Stimulated activated naive CD8-positive, alpha-beta T cell treated with anti-CD3 and anti-CD28 coated beads, Interleukin-15, Interleukin-2, amounts not matched to agents 100 ng/mL and 50 ng/mL, for 24 hours (primary cell): ENCODE measurements at regions not wholly inside any gene's neighbourhood (a gene's known extent, or its start where the extent isn't known, plus 50 kb on each side); places are given as distances from the start of the nearest gene placed in this dataset.
A peak's percentile ranks its signal among the peaks of the same experiment; 100 is the strongest.

ENCODE experiments used
- H3K27ac Mint-ChIP-seq: one replicate; pipeline ENCODE4 v1.8.0; 2021; ENCODE audit warnings: mild to moderate bottlenecking, mixed read lengths
- H3K27me3 Mint-ChIP-seq: one replicate; pipeline ENCODE4 v1.8.0; 2021; ENCODE audit warnings: mixed read lengths
- H3K36me3 Mint-ChIP-seq: one replicate; pipeline ENCODE4 v1.8.0; 2021; ENCODE audit warnings: low read depth, mixed read lengths
- H3K4me1 Mint-ChIP-seq: one replicate; pipeline ENCODE4 v1.8.0; 2021; ENCODE audit warnings: low read depth, mixed read lengths
- H3K4me3 Mint-ChIP-seq: one replicate; pipeline ENCODE4 v1.8.0; 2021; ENCODE audit warnings: mild to moderate bottlenecking, mixed read lengths
- H3K9me3 Mint-ChIP-seq: one replicate; pipeline ENCODE4 v1.8.0; 2021; ENCODE audit warnings: mixed read lengths

DNA sequence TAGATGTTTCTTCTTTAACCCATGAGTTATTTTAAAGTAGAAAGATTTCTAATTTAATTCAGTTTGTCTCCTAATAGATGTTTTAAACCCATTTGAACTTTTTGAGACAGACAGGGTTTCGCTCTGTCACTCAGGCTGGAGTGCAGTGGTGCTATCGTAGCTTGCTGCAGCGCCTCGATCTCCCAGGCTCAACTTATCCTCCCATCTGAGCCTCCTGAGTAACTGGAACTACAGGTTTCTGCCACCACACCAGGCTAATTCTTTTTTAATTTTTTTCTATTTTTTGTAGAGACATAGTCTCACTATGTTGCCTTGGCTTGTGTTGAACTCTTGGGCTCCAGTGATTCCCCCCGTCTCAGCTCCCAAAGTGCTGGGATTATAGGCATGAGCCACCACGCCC is 53.0 kb upstream of the RAB18 start:
- H3K36me3 Mint-ChIP-seq: no peaks in the 10 kb centered on the region
- H3K4me3 Mint-ChIP-seq: no peak overlapping the region
- peaks cover 6% of the 10 kb centered on the region for H3K4me1 Mint-ChIP-seq
- no peak overlapping the region for H3K27ac Mint-ChIP-seq
- H3K9me3 Mint-ChIP-seq: no peaks in the 10 kb centered on the region
- H3K27me3 Mint-ChIP-seq: no peaks in the 10 kb centered on the region

- no peak overlapping the region for H3K4me3 Mint-ChIP-seq
- no peaks in the 10 kb centered on the region for H3K36me3 Mint-ChIP-seq
- no peaks in the 10 kb centered on the region for H3K9me3 Mint-ChIP-seq
- H3K27ac Mint-ChIP-seq: peak overlapping the region; percentile 15
- no peaks in the 10 kb centered on the region for H3K27me3 Mint-ChIP-seq
- peaks cover 6% of the 10 kb centered on the region for H3K4me1 Mint-ChIP-seq
Measured at GRCh38 chr10:27450225-27450624, 53.9 kb upstream of the RAB18 start.

DNA sequence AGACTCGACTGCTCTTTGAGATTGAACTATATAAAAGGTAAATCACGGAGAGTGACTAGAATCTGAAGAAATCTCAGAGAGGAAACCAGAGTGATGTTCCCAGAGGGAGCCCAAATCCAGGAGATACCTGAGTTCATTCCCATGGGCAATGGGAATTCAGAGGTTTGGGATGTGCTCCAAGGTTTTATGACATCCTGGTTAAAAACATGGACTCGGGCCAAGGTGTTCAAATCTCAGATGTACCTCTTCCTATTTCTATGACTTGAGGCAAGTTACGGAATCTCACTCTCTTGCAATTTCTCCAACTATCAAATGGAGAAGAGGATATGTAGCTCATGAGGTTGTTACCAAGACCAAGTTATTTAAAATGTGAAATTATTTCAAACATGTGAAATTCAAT is 54.5 kb upstream of the RAB18 start:
- peaks cover 6% of the 10 kb centered on the region for H3K4me1 Mint-ChIP-seq
- H3K27ac Mint-ChIP-seq: no peak overlapping the region
- no peaks in the 10 kb centered on the region for H3K9me3 Mint-ChIP-seq
- no peaks in the 10 kb centered on the region for H3K27me3 Mint-ChIP-seq
- no peak overlapping the region for H3K4me3 Mint-ChIP-seq
- no peaks in the 10 kb centered on the region for H3K36me3 Mint-ChIP-seq

DNA sequence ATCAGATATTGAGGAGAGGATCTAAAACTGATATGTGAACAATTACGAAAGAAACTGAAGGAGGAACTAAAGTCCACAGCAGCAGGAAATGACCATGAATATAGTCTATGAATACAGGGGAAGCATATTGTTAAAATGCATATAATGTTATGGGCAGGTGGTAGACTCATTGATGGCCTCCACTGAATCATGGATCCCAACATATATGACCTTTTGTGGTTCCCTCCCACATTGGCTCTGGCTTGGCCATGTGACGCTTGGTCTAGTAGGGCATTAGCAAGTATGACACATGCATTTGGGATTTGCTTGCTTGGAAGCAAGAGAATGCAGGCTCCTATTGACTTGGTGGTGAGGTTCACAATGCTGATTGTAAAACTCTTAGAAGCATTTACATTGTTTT is 55.2 kb upstream of the RAB18 start:
- H3K4me1 Mint-ChIP-seq: peaks cover 6% of the 10 kb centered on the region
- no peak overlapping the region for H3K27ac Mint-ChIP-seq
- no peaks in the 10 kb centered on the region for H3K36me3 Mint-ChIP-seq
- H3K9me3 Mint-ChIP-seq: no peaks in the 10 kb centered on the region
- no peaks in the 10 kb centered on the region for H3K27me3 Mint-ChIP-seq
- no peak overlapping the region for H3K4me3 Mint-ChIP-seq

DNA sequence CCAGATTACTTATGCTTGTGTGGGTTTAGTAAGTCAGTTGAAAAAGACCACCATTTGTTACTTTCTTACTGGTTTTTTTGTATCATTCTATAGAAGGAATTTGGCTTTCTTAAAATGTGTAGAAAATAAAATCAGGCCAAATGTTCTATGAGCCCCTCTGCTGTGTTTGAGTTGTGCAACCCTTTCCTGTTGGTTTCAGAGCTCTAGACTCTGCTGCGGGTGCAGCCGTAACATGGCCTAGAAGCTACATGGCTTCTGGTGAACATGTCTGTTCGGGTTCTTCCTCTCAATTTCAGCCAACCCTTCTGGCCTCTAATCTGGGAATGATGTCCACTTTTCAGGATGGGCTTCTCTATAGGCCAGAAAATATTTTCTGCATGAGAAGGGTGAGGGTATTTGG is 56.6 kb upstream of the RAB18 start:
- Mint-ChIP-seq H3K9me3 (no peaks in the 10 kb centered on the region), H3K27me3 (no peaks in the 10 kb centered on the region), H3K36me3 (no peaks in the 10 kb centered on the region), H3K27ac (no peak overlapping the region), H3K4me1 (peaks cover 6% of the 10 kb centered on the region), H3K4me3 (no peak overlapping the region)

DNA sequence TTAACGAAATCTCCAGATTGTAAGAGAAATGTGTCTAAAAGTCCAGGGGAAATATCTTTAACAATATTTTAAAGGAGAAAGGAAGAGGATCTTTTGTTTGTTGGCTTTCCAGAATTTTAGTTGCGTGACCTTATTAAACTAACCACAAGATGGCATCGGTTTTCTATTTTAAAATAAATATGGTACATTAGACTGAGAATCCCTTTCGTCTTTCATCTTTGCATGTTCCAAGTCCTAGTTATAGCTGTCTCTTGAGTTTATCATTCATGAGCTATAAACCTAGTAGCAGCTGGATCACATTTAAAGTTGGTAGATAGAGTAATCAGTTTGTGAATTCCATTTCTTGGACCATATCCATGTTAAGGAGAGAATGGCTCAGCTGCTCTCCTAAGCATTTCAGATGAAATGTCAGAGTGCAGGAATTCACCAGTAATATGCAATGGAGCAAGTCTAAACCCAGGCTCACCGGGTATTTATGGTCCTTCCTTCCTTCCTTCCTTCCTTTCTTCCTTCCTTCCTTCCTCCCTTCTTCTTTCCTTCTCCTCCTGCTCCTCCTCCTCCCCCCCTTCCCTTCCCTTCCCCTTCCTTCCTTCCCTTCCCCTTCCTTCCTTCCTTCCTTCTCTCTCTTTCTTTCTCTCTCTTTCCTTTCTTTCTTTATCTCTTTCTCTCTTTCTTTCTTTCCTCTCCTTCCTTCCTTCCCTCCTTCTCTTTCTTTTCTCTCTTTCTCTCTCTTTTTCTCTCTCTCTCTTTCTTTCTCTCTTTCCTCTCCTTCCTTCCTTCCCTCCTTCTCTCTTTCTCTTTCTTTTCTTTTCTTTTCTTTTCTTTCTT is 57.8 kb upstream of the RAB18 start:
- no peaks in the 10 kb centered on the region for H3K36me3 Mint-ChIP-seq
- no peaks in the 10 kb centered on the region for H3K27me3 Mint-ChIP-seq
- H3K4me3 Mint-ChIP-seq: no peak overlapping the region
- H3K4me1 Mint-ChIP-seq: peaks cover 6% of the 10 kb centered on the region
- H3K27ac Mint-ChIP-seq: no peak overlapping the region
- no peaks in the 10 kb centered on the region for H3K9me3 Mint-ChIP-seq

- H3K9me3 Mint-ChIP-seq: no peaks in the 10 kb centered on the region
- no peak overlapping the region for H3K4me3 Mint-ChIP-seq
- no peak overlapping the region for H3K27ac Mint-ChIP-seq
- peaks cover 4% of the 10 kb centered on the region for H3K27me3 Mint-ChIP-seq
- no peaks in the 10 kb centered on the region for H3K36me3 Mint-ChIP-seq
- H3K4me1 Mint-ChIP-seq: peaks cover 6% of the 10 kb centered on the region
Measured at GRCh38 chr10:27445070-27445469, 59.0 kb upstream of the RAB18 start.

- H3K27me3 Mint-ChIP-seq: peaks cover 11% of the 10 kb centered on the region
- no peak overlapping the region for H3K4me3 Mint-ChIP-seq
- H3K36me3 Mint-ChIP-seq: no peaks in the 10 kb centered on the region
- no peaks in the 10 kb centered on the region for H3K9me3 Mint-ChIP-seq
- no peak overlapping the region for H3K27ac Mint-ChIP-seq
- no peaks in the 10 kb centered on the region for H3K4me1 Mint-ChIP-seq
Measured at GRCh38 chr10:27440478-27440877, 63.6 kb upstream of the RAB18 start.

GRCh38 chr10:27440021-27440420 is 64.1 kb upstream of the RAB18 start:
- H3K27ac Mint-ChIP-seq: no peak overlapping the region
- no peaks in the 10 kb centered on the region for H3K9me3 Mint-ChIP-seq
- H3K4me3 Mint-ChIP-seq: no peak overlapping the region
- H3K36me3 Mint-ChIP-seq: no peaks in the 10 kb centered on the region
- H3K27me3 Mint-ChIP-seq: peaks cover 11% of the 10 kb centered on the region
- no peaks in the 10 kb centered on the region for H3K4me1 Mint-ChIP-seq

DNA sequence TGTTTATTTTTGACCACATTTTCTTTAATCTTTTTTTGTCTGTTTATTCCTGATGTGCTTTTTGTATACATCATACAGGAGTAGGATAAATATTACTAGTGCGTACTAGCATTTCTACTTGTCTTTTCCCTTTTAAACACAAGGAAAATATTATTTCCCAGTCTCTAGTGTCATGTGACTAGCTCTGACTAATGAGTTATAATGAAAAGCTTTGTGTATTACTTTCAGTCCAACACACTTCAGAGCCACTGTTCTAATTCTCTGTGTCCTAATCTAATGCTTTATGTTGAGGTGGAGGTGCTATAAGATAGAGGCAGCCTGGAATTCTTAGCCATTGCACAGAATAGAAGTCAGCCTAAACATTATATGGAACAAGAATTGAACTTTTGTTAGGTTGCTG is 65.0 kb upstream of the RAB18 start:
- peaks cover 11% of the 10 kb centered on the region for H3K27me3 Mint-ChIP-seq
- no peak overlapping the region for H3K27ac Mint-ChIP-seq
- no peaks in the 10 kb centered on the region for H3K4me1 Mint-ChIP-seq
- H3K4me3 Mint-ChIP-seq: no peak overlapping the region
- no peaks in the 10 kb centered on the region for H3K36me3 Mint-ChIP-seq
- no peaks in the 10 kb centered on the region for H3K9me3 Mint-ChIP-seq

GRCh38 chr10:27437775-27438174 is 66.3 kb upstream of the RAB18 start:
- H3K36me3 Mint-ChIP-seq: no peaks in the 10 kb centered on the region
- no peak overlapping the region for H3K4me3 Mint-ChIP-seq
- H3K4me1 Mint-ChIP-seq: no peaks in the 10 kb centered on the region
- H3K9me3 Mint-ChIP-seq: no peaks in the 10 kb centered on the region
- no peak overlapping the region for H3K27ac Mint-ChIP-seq
- peaks cover 11% of the 10 kb centered on the region for H3K27me3 Mint-ChIP-seq

DNA sequence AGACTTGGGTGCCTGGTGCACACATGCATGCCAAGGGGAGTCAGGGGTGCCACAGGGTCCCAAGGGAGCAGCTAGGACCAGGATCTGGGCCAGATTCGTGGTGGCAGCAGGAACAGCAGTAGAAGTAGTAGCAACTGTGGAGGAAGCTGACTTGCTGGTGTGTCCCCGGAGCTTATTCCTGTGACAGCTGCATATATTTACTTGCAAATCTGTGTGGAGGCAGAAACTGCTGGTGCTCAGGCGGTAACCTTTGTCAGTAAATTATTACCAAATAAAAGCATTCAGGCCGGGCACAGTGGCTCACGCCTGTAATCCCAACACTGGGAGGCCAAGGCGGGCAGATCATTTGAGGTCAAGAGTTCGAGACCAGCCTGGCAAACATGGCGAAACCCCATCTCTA is 67.4 kb upstream of the RAB18 start:
- Mint-ChIP-seq H3K4me1 (no peaks in the 10 kb centered on the region), H3K9me3 (no peaks in the 10 kb centered on the region), H3K27me3 (peaks cover 11% of the 10 kb centered on the region), H3K4me3 (no peak overlapping the region), H3K27ac (no peak overlapping the region), H3K36me3 (no peaks in the 10 kb centered on the region)

GRCh38 chr10:27433976-27434375 is 70.1 kb upstream of the RAB18 start:
- Mint-ChIP-seq H3K4me3 (no peak overlapping the region), H3K36me3 (no peaks in the 10 kb centered on the region), H3K4me1 (no peaks in the 10 kb centered on the region), H3K27ac (no peak overlapping the region), H3K27me3 (peaks cover 7% of the 10 kb centered on the region), H3K9me3 (no peaks in the 10 kb centered on the region)

GRCh38 chr10:27426948-27427467 is 77.1 kb upstream of the RAB18 start:
- H3K9me3 Mint-ChIP-seq: peaks cover 4% of the 10 kb centered on the region
- H3K27ac Mint-ChIP-seq: no peak overlapping the region
- H3K4me1 Mint-ChIP-seq: no peaks in the 10 kb centered on the region
- no peaks in the 10 kb centered on the region for H3K36me3 Mint-ChIP-seq
- H3K4me3 Mint-ChIP-seq: no peak overlapping the region
- no peaks in the 10 kb centered on the region for H3K27me3 Mint-ChIP-seq

DNA sequence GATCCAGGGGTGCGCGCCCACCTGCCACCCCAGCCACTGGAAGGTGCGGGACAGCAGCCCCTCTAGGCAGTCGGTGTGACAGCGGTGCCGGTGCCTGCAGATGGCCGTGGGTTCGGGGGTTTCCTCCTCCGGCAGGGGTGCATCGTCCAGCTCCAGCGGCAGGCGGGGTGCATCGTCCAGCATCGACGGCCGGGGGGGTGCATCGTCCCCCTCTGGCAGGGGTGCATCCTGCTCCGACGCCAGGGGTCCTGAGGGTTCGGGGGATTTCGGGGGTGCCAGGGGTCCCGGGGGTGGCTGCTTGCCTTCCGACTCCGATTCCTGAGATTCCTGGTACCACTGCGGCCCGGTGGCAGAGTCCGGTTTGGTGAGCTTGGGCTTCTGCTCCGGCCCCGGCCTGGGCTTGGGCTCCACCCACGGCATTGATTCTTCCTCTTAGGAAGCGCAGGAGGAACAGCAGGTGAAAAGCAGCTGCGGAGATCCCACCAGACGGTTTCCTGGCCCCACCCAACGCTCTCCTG is 90.2 kb upstream of the RAB18 start:
- Mint-ChIP-seq H3K27me3 (peaks cover 44% of the 10 kb centered on the region), H3K36me3 (no peaks in the 10 kb centered on the region), H3K27ac (no peak overlapping the region), H3K4me1 (no peaks in the 10 kb centered on the region), H3K9me3 (no peaks in the 10 kb centered on the region), H3K4me3 (no peak overlapping the region)

GRCh38 chr10:27413387-27413786 is 90.7 kb upstream of the RAB18 start:
- Mint-ChIP-seq H3K36me3 (no peaks in the 10 kb centered on the region), H3K4me1 (no peaks in the 10 kb centered on the region), H3K4me3 (no peak overlapping the region), H3K27me3 (peaks cover 44% of the 10 kb centered on the region), H3K9me3 (no peaks in the 10 kb centered on the region), H3K27ac (no peak overlapping the region)
